Gastrocnemius medialis (tissue), 4 donors: ENCODE measurements at regions not wholly inside any gene's neighbourhood (a gene's known extent, or its start where the extent isn't known, plus 50 kb on each side); places are given as distances from the start of the nearest gene placed in this dataset.

Experiments
- POLR2A ChIP-seq, 2 donors: fragments of 450-650 bp; IDR thresholded peaks; one replicate each; pipeline ENCODE4 v1.6.1; 2017; ENCODE audit warnings: antibody characterized with exemption in 2 of 2, mild to moderate bottlenecking in 2 of 2, moderate library complexity in 2 of 2
- TF ChIP-seq, protein P1 (sequence below), 5 experiments: fragments of 450-650 bp in 3 of 5; fragments of 200-600 bp in 2 of 5; sonication (generic) in 2 of 5; IDR thresholded peaks in 4 of 5; conservative IDR thresholded peaks in 1 of 5; 1 replicate in 4 of 5; 2 replicates in 1 of 5; pipeline ENCODE4 v1.5.1; 2016 to 2019; ENCODE audit warnings: antibody characterized with exemption in 5 of 5, mild to moderate bottlenecking in 3 of 5, moderate library complexity in 3 of 5

DNA sequence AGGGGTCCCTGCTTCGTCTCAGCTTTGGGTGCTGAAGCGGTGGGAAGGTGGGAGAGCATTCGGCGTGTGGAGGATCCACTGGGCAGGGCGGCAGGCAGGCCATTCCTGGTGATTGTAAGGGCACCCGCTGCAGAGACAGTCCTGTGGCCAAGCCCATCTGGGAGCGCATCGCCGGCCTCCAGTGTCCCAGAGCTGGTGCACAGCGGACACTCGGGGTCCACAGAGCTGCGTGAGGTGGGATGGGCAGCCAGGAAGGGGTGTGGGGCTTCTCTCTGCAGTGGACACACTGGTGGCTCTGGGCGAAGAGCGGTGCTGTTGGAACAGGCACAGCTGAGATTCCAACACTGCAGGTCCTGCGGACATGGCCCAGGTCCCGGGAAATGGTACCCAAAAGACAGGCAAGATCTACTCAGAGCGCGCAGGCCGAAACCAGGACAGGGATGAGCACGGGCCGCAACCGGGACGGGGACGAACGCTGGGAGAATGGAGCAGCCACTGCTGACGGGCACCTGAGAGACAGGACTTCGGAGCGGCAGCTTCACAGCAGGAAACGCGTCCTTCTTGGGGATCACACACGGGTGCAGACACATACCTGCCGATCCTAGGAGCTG, 188.2 kb downstream of the ERMARD start:
- TF ChIP-seq, protein P1, sequence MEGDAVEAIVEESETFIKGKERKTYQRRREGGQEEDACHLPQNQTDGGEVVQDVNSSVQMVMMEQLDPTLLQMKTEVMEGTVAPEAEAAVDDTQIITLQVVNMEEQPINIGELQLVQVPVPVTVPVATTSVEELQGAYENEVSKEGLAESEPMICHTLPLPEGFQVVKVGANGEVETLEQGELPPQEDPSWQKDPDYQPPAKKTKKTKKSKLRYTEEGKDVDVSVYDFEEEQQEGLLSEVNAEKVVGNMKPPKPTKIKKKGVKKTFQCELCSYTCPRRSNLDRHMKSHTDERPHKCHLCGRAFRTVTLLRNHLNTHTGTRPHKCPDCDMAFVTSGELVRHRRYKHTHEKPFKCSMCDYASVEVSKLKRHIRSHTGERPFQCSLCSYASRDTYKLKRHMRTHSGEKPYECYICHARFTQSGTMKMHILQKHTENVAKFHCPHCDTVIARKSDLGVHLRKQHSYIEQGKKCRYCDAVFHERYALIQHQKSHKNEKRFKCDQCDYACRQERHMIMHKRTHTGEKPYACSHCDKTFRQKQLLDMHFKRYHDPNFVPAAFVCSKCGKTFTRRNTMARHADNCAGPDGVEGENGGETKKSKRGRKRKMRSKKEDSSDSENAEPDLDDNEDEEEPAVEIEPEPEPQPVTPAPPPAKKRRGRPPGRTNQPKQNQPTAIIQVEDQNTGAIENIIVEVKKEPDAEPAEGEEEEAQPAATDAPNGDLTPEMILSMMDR (IDR thresholded peaks at IDR 0.05 in 4 of 5, conservative IDR thresholded peaks at IDR 0.05 in 1 of 5) = no peak
- no peak for TF ChIP-seq POLR2A (IDR thresholded peaks at IDR 0.05)
